GM12878 (cell line): ENCODE measurements at regions not wholly inside any gene's neighbourhood (a gene's known extent, or its start where the extent isn't known, plus 50 kb on each side); places are given as distances from the start of the nearest gene placed in this dataset.

Source experiments
- BHLHE40 ChIP-seq, 2 experiments: fragments of 450-650 bp in 1 of 2; IDR thresholded peaks; 2 replicates each; pipeline ENCODE4 v1.6.1; 2011 to 2017; ENCODE audit warnings: low read depth in 2 of 2, borderline replicate concordance in 1 of 2, improper control_type of control experiment in 1 of 2, low read length in 1 of 2, mild to moderate bottlenecking in 1 of 2
- CBFB ChIP-seq: IDR thresholded peaks from 2 replicates; pipeline ENCODE4 v1.6.1; 2016; ENCODE audit warnings: antibody characterized with exemption, low read depth
- CEBPZ ChIP-seq: fragments of 150-350 bp; IDR thresholded peaks from 2 replicates; pipeline ENCODE4 v1.6.1; 2016; ENCODE audit warnings: low read depth, low read length
- E4F1 ChIP-seq: fragments of 450-650 bp; IDR thresholded peaks from 2 replicates; pipeline ENCODE4 v1.6.1; 2018; ENCODE audit warnings: borderline replicate concordance, mild to moderate bottlenecking; ENCODE audit not compliant: partially characterized antibody
- GATAD2B ChIP-seq: fragments of 450-650 bp; conservative IDR thresholded peaks from 2 replicates; pipeline ENCODE4 v1.6.1; 2017; ENCODE audit warnings: low read depth, mild to moderate bottlenecking, moderate library complexity
- IRF4 ChIP-seq: IDR thresholded peaks from 2 replicates; pipeline ENCODE4 v1.6.1; 2011; ENCODE audit warnings: low read depth, low read length
- MTA2 ChIP-seq: fragments of 450-650 bp; IDR thresholded peaks from 2 replicates; pipeline ENCODE4 v1.6.1; 2016; ENCODE audit warnings: low read depth, mild to moderate bottlenecking, moderate library complexity
- PAX5 ChIP-seq: IDR thresholded peaks from 2 replicates; pipeline ENCODE4 v1.6.1; 2011; ENCODE audit warnings: low read depth, low read length, borderline replicate concordance
- PML ChIP-seq: IDR thresholded peaks from 2 replicates; pipeline ENCODE4 v1.6.1; 2012; ENCODE audit warnings: low read length, inconsistent platforms
- POLR2A ChIP-seq: IDR thresholded peaks from 2 replicates; pipeline ENCODE4 v1.6.1; 2011; ENCODE audit warnings: low read depth, mild to moderate bottlenecking, low read length
- POU2F2 ChIP-seq: IDR thresholded peaks from 3 replicates; pipeline ENCODE4 v1.6.1; 2011; ENCODE audit warnings: low read depth, mild to moderate bottlenecking, low read length, borderline replicate concordance
- RUNX3 ChIP-seq: IDR thresholded peaks from 2 replicates; pipeline ENCODE4 v1.6.1; 2012; ENCODE audit warnings: low read length, inconsistent platforms
- SKIL ChIP-seq: fragments of 450-650 bp; IDR thresholded peaks from 2 replicates; pipeline ENCODE4 v1.6.1; 2017; ENCODE audit warnings: mild to moderate bottlenecking, low read depth, inconsistent platforms; ENCODE audit not compliant: poor library complexity, severe bottlenecking
- SMAD1 ChIP-seq: fragments of 450-650 bp; IDR thresholded peaks from 2 replicates; pipeline ENCODE4 v1.6.1; 2018; ENCODE audit warnings: mild to moderate bottlenecking, low read depth; ENCODE audit not compliant: partially characterized antibody
- TCF12 ChIP-seq: IDR thresholded peaks from 2 replicates; pipeline ENCODE4 v1.6.1; 2011; ENCODE audit warnings: low read depth, mild to moderate bottlenecking, low read length
- TCF3 ChIP-seq: IDR thresholded peaks from 2 replicates; pipeline ENCODE4 v1.6.1; 2012; ENCODE audit warnings: low read depth, mild to moderate bottlenecking, low read length, borderline replicate concordance; ENCODE audit not compliant: insufficient read depth
- ZBTB33 ChIP-seq: fragments of 450-650 bp; IDR thresholded peaks from 2 replicates; pipeline ENCODE4 v1.6.1; 2017; ENCODE audit warnings: mild to moderate bottlenecking
- ZNF384 ChIP-seq: IDR thresholded peaks from 2 replicates; pipeline ENCODE4 v1.6.1; 2012; ENCODE audit warnings: low read depth, mild to moderate bottlenecking, low read length, improper control_type of control experiment, borderline replicate concordance
- ZZZ3 ChIP-seq: IDR thresholded peaks from 2 replicates; pipeline ENCODE4 v1.6.1; 2011; ENCODE audit warnings: low read depth; ENCODE audit not compliant: control insufficient read depth, insufficient read length

- TF ChIP-seq E4F1: no peak
- TF ChIP-seq PAX5: peak; percentile 53; the same call in 1 of the 2 replicates
- TF ChIP-seq POU2F2: peak; percentile 48; the same call in 1 of the 3 replicates
- no peak for TF ChIP-seq POLR2A
- TF ChIP-seq CBFB: peak; percentile 27; the same call in 1 of the 2 replicates
- TF ChIP-seq PML: no peak
- peak; percentile 66 for TF ChIP-seq TCF12
- no peak for TF ChIP-seq GATAD2B
- 0 out of 2 replicates have a peak, but pooled peaks have one; percentile 26 for TF ChIP-seq TCF3
- TF ChIP-seq MTA2: peak; percentile 62
- no peak for TF ChIP-seq ZZZ3
- no peak for TF ChIP-seq ZNF384
- no peak for TF ChIP-seq CEBPZ
- peak in 1 of 2 experiments; percentile 47; a peak in 1 of 4 replicates for TF ChIP-seq BHLHE40 (IDR thresholded peaks at IDR 0.05; ENCODE audit: borderline replicate concordance in 1 of 2, low read depth in 2 of 2, low read length in 1 of 2)
- peak; percentile 78; the same call in 1 of the 2 replicates for TF ChIP-seq IRF4
- peak; percentile 91 for TF ChIP-seq RUNX3
- TF ChIP-seq SKIL: peak; percentile 71
- TF ChIP-seq ZBTB33: no peak
- TF ChIP-seq SMAD1: no peak
These were observed 293.0 kb downstream of the ZNF608 start (continued) for GRCh38 chr5:124453221-124454051.
